HG03354 (cell line): ENCODE measurements at regions not wholly inside any gene's neighbourhood (a gene's known extent, or its start where the extent isn't known, plus 50 kb on each side); places are given as distances from the start of the nearest gene placed in this dataset.

Experiments used
- ATAC-seq: cut with Tn5 transposase; IDR thresholded peaks from one replicate; pipeline ENCODE4 v1.9.1; 2021; ENCODE audit warnings: mild to moderate bottlenecking; ENCODE audit not compliant: unreplicated experiment, poor library complexity, severe bottlenecking

GRCh38 chr9:110148891-110149290 lies 59.1 kb downstream of the C9orf152 start:
- ATAC-seq: no peak
